ENCODE measurements at regions not wholly inside any gene's neighbourhood (a gene's known extent, or its start where the extent isn't known, plus 50 kb on each side); places are given as distances from the start of the nearest gene placed in this dataset.
"Not testable (repeated sequence)": the region's sequence is repeated elsewhere in the genome, so short reads cannot be mapped to it uniquely, and the experiment has no call there.

- Histone ChIP-seq H3K27ac (replicated peaks) (no peak overlapping the region), H3K36me3 (no peaks in the 10 kb centered on the region), H3K4me3 (no peak overlapping the region), H3K4me1 (no peaks in the 10 kb centered on the region), H3K27me3 (ENCODE audit: low read depth) (no peaks in the 10 kb centered on the region), H3K9me3 (replicated peaks) (peaks cover 22% of the 10 kb centered on the region)
- no peak for DNase-seq
- intact Hi-C loops (cut with micrococcal nuclease) = no loop called here
- TF ChIP-seq CTCF (IDR thresholded peaks at IDR 0.05; ENCODE audit: borderline replicate concordance) = no peak
Measured at GRCh38 chr2:228927028-228928010, 343.8 kb downstream of the PID1 start.

- no peak for TF ChIP-seq CTCF (IDR thresholded peaks at IDR 0.05; ENCODE audit: borderline replicate concordance)
- no peak for DNase-seq
- Histone ChIP-seq H3K9me3 (replicated peaks) (no peaks in the 10 kb centered on the region), H3K4me3 (no peak overlapping the region), H3K27ac (replicated peaks) (no peak overlapping the region), H3K4me1 (no peaks in the 10 kb centered on the region), H3K27me3 (ENCODE audit: low read depth) (no peaks in the 10 kb centered on the region), H3K36me3 (no peaks in the 10 kb centered on the region)
- intact Hi-C loops (cut with micrococcal nuclease) = no loop called here
Measured at GRCh38 chr2:228919808-228920207, 351.3 kb downstream of the PID1 start.

GRCh38 chr2:228917220-228917619 lies 353.9 kb downstream of the PID1 start:
- no peak overlapping the region for H3K27ac ChIP-seq (replicated peaks)
- H3K36me3 ChIP-seq = no peaks in the 10 kb centered on the region
- TF ChIP-seq CTCF (IDR thresholded peaks at IDR 0.05; ENCODE audit: borderline replicate concordance) = no peak

GRCh38 chr2:228916416-228917090 lies 354.5 kb downstream of the PID1 start:
- H3K36me3 ChIP-seq = no peaks in the 10 kb centered on the region
- no peak overlapping the region for H3K27ac ChIP-seq (replicated peaks)
- DNase-seq = no peak
- TF ChIP-seq CTCF (IDR thresholded peaks at IDR 0.05; ENCODE audit: borderline replicate concordance) = no peak
- no peaks in the 10 kb centered on the region for H3K9me3 ChIP-seq (replicated peaks)
- H3K27me3 ChIP-seq (ENCODE audit: low read depth) = no peaks in the 10 kb centered on the region
- H3K4me3 ChIP-seq = no peak overlapping the region
- H3K4me1 ChIP-seq = no peaks in the 10 kb centered on the region
- intact Hi-C loops (cut with micrococcal nuclease) = no loop called here

More at GRCh38 chr2:228917220-228917619, 353.9 kb downstream of the PID1 start:
- Histone ChIP-seq H3K4me3 (no peak overlapping the region), H3K27me3 (ENCODE audit: low read depth) (no peaks in the 10 kb centered on the region), H3K9me3 (replicated peaks) (no peaks in the 10 kb centered on the region), H3K4me1 (no peaks in the 10 kb centered on the region)
- intact Hi-C loops (cut with micrococcal nuclease) = no loop called here
- DNase-seq = no peak

- TF ChIP-seq CTCF (IDR thresholded peaks at IDR 0.05; ENCODE audit: borderline replicate concordance) = no peak
- H3K4me3 ChIP-seq = no peak overlapping the region
Measured at GRCh38 chr2:228913176-228913575, 357.9 kb downstream of the PID1 start.

GRCh38 chr2:228910872-228911271 lies 360.2 kb downstream of the PID1 start:
- H3K4me3 ChIP-seq; H3K36me3 ChIP-seq; H3K27ac ChIP-seq (replicated peaks); DNase-seq; H3K27me3 ChIP-seq (ENCODE audit: low read depth); H3K9me3 ChIP-seq (replicated peaks); intact Hi-C loops (cut with micrococcal nuclease); H3K4me1 ChIP-seq: not testable (repeated sequence)

More at GRCh38 chr2:228913176-228913575, 357.9 kb downstream of the PID1 start:
- intact Hi-C loops (cut with micrococcal nuclease) = no loop called here
- H3K27me3 ChIP-seq (ENCODE audit: low read depth) = no peaks in the 10 kb centered on the region
- H3K4me1 ChIP-seq = no peaks in the 10 kb centered on the region
- H3K27ac ChIP-seq (replicated peaks) = no peak overlapping the region
- no peak for DNase-seq
- no peaks in the 10 kb centered on the region for H3K36me3 ChIP-seq
- H3K9me3 ChIP-seq (replicated peaks) = peaks cover 3% of the 10 kb centered on the region

All from left ventricle myocardium inferior (tissue), 1 donor.